ENCODE measurements at regions not wholly inside any gene's neighbourhood (a gene's known extent, or its start where the extent isn't known, plus 50 kb on each side); places are given as distances from the start of the nearest gene placed in this dataset.

- TF ChIP-seq POLR2AphosphoS5 (IDR thresholded peaks at IDR 0.05), result no peak
- TF ChIP-seq CTCF (IDR thresholded peaks at IDR 0.05), result no peak
- no peak for TF ChIP-seq POLR2A (IDR thresholded peaks at IDR 0.05; ENCODE audit: low read depth)
- TF ChIP-seq EP300 (IDR thresholded peaks at IDR 0.05), result no peak
- no peaks in the 10 kb centered on the region for H3K4me1 ChIP-seq
- H3K27ac ChIP-seq (replicated peaks in 1 of 4), result no peak overlapping the region
- no peak overlapping the region for H3K4me3 ChIP-seq
- no peaks in the 10 kb centered on the region for H3K36me3 ChIP-seq
- H3K9me3 ChIP-seq, result no peaks in the 10 kb centered on the region
- intact Hi-C loops (cut with DNase I), result no loop called here
- no peak for DNase-seq (ENCODE audit: extremely low spot score)
- WGBS, result 88% methylated on average over 5 of the region's 5 CpGs
- no peaks in the 10 kb centered on the region for H3K27me3 ChIP-seq
Measured at GRCh38 chr5:103445426-103446035, 117.1 kb downstream of the NUDT12 start.

GRCh38 chr5:103444333-103445038, 118.1 kb downstream of the NUDT12 start:
- Histone ChIP-seq H3K4me1 (no peaks in the 10 kb centered on the region), H3K27ac (replicated peaks in 1 of 4) (no peak overlapping the region), H3K9me3 (peaks cover 0 to 3% (median 0%) of the 10 kb centered on the region in 4 donors), H3K36me3 (no peaks in the 10 kb centered on the region), H3K27me3 (no peaks in the 10 kb centered on the region), H3K4me3 (no peak overlapping the region)
- intact Hi-C loops (cut with DNase I), result no loop called here
- no peak for DNase-seq (ENCODE audit: extremely low spot score)
- 83% methylated on average over 4 of the region's 4 CpGs for WGBS
- TF ChIP-seq POLR2AphosphoS5 (IDR thresholded peaks at IDR 0.05), result no peak
- TF ChIP-seq POLR2A (IDR thresholded peaks at IDR 0.05; ENCODE audit: low read depth), result no peak
- no peak for TF ChIP-seq CTCF (IDR thresholded peaks at IDR 0.05)
- TF ChIP-seq EP300 (IDR thresholded peaks at IDR 0.05), result no peak

- no peak overlapping the region for H3K4me3 ChIP-seq
- H3K36me3 ChIP-seq, result no peaks in the 10 kb centered on the region
- H3K27ac ChIP-seq (replicated peaks in 1 of 4), result no peak overlapping the region
- H3K27me3 ChIP-seq, result no peaks in the 10 kb centered on the region
- no peaks in the 10 kb centered on the region for H3K4me1 ChIP-seq
- H3K9me3 ChIP-seq, result peaks cover 0 to 9% (median 0%) of the 10 kb centered on the region in 4 donors
- 90% methylated on average over 5 of the region's 5 CpGs for WGBS
- intact Hi-C loops (cut with DNase I), result no loop called here
- TF ChIP-seq EP300 (IDR thresholded peaks at IDR 0.05) (no peak), POLR2AphosphoS5 (IDR thresholded peaks at IDR 0.05) (no peak), CTCF (IDR thresholded peaks at IDR 0.05) (no peak), POLR2A (IDR thresholded peaks at IDR 0.05; ENCODE audit: low read depth) (no peak)
- DNase-seq (ENCODE audit: extremely low spot score), result no peak
Measured at GRCh38 chr5:103442750-103443149, 119.8 kb downstream of the NUDT12 start.

GRCh38 chr5:103441523-103441922, 121.1 kb downstream of the NUDT12 start:
- no peaks in the 10 kb centered on the region for H3K36me3 ChIP-seq
- no peak overlapping the region for H3K27ac ChIP-seq (replicated peaks in 1 of 4)
- peaks cover 0 to 9% (median 0%) of the 10 kb centered on the region in 4 donors for H3K9me3 ChIP-seq
- intact Hi-C loops (cut with DNase I), result no loop called here
- WGBS, result 65% methylated on average over 2 of the region's 2 CpGs
- no peak for DNase-seq (ENCODE audit: extremely low spot score)
- H3K4me3 ChIP-seq, result no peak overlapping the region
- no peaks in the 10 kb centered on the region for H3K4me1 ChIP-seq
- TF ChIP-seq CTCF (IDR thresholded peaks at IDR 0.05) (no peak), EP300 (IDR thresholded peaks at IDR 0.05) (no peak), POLR2A (IDR thresholded peaks at IDR 0.05; ENCODE audit: low read depth) (no peak), POLR2AphosphoS5 (IDR thresholded peaks at IDR 0.05) (no peak)
- no peaks in the 10 kb centered on the region for H3K27me3 ChIP-seq

Measured in esophagus muscularis mucosa (tissue), 4 donors.